ENCODE measurements at regions not wholly inside any gene's neighbourhood (a gene's known extent, or its start where the extent isn't known, plus 50 kb on each side); places are given as distances from the start of the nearest gene placed in this dataset.

DNA sequence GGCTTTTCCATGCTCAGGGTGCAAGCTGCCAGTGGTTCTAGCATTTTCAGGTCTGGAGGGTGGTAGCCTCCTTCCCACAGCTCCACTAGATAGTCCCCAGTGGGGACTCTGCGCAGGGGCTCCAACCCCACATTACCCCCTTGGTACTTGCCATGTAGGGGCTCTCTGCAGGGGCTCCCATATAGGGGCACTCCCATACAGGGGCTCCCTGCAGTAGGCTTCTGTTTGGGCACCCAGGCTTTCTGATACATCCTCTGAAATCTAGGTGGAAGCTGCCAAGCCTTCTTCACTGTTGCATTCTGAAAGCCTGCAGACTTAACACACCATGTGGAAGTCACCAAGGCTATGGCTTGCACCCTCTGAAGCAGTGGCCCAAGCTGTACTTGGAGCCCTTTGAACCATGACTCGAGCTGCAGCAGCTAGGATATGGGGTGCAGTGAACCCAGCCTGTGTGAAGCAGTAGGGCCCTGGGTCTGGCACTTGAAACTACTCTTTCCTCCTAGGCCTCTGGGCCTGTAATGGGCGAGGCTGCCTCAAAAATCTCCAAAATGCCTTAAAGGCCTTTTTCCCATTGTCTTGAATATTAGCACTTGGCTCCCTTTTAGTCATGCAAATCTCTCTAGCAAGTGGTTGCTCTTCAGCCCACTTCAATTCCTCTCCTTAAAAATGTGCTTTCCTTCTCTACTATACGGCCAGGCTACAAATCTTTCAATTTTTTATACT lies 96.4 kb downstream of the TPRA1 start (continued):
- TF ChIP-seq, protein P1, sequence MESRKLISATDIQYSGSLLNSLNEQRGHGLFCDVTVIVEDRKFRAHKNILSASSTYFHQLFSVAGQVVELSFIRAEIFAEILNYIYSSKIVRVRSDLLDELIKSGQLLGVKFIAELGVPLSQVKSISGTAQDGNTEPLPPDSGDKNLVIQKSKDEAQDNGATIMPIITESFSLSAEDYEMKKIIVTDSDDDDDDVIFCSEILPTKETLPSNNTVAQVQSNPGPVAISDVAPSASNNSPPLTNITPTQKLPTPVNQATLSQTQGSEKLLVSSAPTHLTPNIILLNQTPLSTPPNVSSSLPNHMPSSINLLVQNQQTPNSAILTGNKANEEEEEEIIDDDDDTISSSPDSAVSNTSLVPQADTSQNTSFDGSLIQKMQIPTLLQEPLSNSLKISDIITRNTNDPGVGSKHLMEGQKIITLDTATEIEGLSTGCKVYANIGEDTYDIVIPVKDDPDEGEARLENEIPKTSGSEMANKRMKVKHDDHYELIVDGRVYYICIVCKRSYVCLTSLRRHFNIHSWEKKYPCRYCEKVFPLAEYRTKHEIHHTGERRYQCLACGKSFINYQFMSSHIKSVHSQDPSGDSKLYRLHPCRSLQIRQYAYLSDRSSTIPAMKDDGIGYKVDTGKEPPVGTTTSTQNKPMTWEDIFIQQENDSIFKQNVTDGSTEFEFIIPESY (IDR thresholded peaks at IDR 0.05; ENCODE audit: extremely low read depth, insufficient replicate concordance, low read length): no peak

DNA sequence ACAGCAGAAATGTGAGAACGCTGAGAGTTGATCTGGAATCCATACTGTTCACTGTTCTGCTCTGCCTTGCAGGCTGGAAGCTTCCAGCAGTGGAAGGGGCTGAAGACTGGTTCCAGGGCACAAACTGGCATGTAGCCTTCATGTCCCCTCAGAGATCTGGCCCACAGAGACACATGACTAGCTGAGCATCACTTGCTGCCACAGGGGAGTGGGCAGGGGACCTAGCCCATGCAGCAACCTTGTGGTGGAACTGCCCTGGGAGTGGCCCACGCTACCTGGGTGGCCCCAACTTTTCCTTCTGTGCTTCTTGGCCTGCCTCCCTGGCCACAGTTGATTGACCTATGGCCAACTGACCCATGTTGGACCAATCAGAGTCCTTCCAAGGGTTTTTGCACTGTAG lies 98.1 kb downstream of the TPRA1 start:
- ChIA-PET CTCF (no interaction called here), RAD21 (ENCODE audit: low non-redundant PET in 1 of 2, low total read pairs in 2 of 2, uncharacterized antibody in 2 of 2, unreplicated experiment in 2 of 2) (no interaction called here), POLR2A (no interaction called here)
- H3K4me3 ChIP-seq (replicated peaks in 1 of 2; ENCODE audit: low read depth in 1 of 2, low read length in 2 of 2): no peak overlapping the region
- DNase-seq (ENCODE audit: low read depth, low spot score) (no peak), ATAC-seq (no peak)
- H2AFZ ChIP-seq (ENCODE audit: low read depth, low read length, poor library complexity, severe bottlenecking): no peak overlapping the region
- no peak overlapping the region for H3K9ac ChIP-seq (ENCODE audit: low read length)
- H3K9me2 ChIP-seq (ENCODE audit: insufficient read depth): no peaks in the 10 kb centered on the region
- intact Hi-C loops (cut with micrococcal nuclease): no loop called here
- BruUV-seq (replicated peaks): no TSS peak
- no peak overlapping the region for H3K27ac ChIP-seq (ENCODE audit: low read depth, low read length)
- H3K9me3 ChIP-seq (ENCODE audit: control insufficient read depth in 1 of 2, insufficient read depth in 1 of 2, low read depth in 1 of 2, low read length in 2 of 2): no peaks in the 10 kb centered on the region
- H3K4me1 ChIP-seq (ENCODE audit: control insufficient read depth in 1 of 2, insufficient read depth in 2 of 2, low read length in 2 of 2): no peaks in the 10 kb centered on the region
- no peaks in the 10 kb centered on the region for H3K36me3 ChIP-seq (ENCODE audit: control insufficient read depth in 1 of 2, insufficient read depth in 2 of 2, low read length in 2 of 2)
- no peaks in the 10 kb centered on the region for H3K79me2 ChIP-seq (ENCODE audit: insufficient read depth, low read length)
- no peaks in the 10 kb centered on the region for H4K20me1 ChIP-seq (ENCODE audit: insufficient read depth)
- no peaks in the 10 kb centered on the region for H3K27me3 ChIP-seq (ENCODE audit: insufficient read depth, low read length)
- no peak overlapping the region for H3K4me2 ChIP-seq (ENCODE audit: low read length)
- TF ChIP-seq, protein P2, sequence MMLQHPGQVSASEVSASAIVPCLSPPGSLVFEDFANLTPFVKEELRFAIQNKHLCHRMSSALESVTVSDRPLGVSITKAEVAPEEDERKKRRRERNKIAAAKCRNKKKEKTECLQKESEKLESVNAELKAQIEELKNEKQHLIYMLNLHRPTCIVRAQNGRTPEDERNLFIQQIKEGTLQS (IDR thresholded peaks at IDR 0.05): no peak
- TF ChIP-seq CBX3 (IDR thresholded peaks at IDR 0.05; ENCODE audit: low read depth) (no peak), POLR2AphosphoS5 (IDR thresholded peaks at IDR 0.05; ENCODE audit: low read depth, low read length) (no peak), ZFX (IDR thresholded peaks at IDR 0.05) (no peak), EGR1 (IDR thresholded peaks at IDR 0.05; ENCODE audit: low read depth) (no peak), CEBPB (IDR thresholded peaks at IDR 0.05; ENCODE audit: low read depth) (no peak), EZH2 (IDR thresholded peaks at IDR 0.05) (no peak), ELF1 (IDR thresholded peaks at IDR 0.05; ENCODE audit: borderline replicate concordance, low read depth) (no peak), ZNF274 (IDR thresholded peaks at IDR 0.05; ENCODE audit: low read depth, low read length) (no peak), TCF7L2 (IDR thresholded peaks at IDR 0.05; ENCODE audit: borderline replicate concordance, extremely low read depth, insufficient read depth, insufficient read length) (no peak), EZH2phosphoT487 (IDR thresholded peaks at IDR 0.05; ENCODE audit: borderline replicate concordance) (no peak), RAD21 (IDR thresholded peaks at IDR 0.05; ENCODE audit: low read depth) (no peak)
- TF ChIP-seq, protein P1 (IDR thresholded peaks at IDR 0.05; ENCODE audit: extremely low read depth, insufficient replicate concordance, low read length): no peak
- TF ChIP-seq, protein P3, sequence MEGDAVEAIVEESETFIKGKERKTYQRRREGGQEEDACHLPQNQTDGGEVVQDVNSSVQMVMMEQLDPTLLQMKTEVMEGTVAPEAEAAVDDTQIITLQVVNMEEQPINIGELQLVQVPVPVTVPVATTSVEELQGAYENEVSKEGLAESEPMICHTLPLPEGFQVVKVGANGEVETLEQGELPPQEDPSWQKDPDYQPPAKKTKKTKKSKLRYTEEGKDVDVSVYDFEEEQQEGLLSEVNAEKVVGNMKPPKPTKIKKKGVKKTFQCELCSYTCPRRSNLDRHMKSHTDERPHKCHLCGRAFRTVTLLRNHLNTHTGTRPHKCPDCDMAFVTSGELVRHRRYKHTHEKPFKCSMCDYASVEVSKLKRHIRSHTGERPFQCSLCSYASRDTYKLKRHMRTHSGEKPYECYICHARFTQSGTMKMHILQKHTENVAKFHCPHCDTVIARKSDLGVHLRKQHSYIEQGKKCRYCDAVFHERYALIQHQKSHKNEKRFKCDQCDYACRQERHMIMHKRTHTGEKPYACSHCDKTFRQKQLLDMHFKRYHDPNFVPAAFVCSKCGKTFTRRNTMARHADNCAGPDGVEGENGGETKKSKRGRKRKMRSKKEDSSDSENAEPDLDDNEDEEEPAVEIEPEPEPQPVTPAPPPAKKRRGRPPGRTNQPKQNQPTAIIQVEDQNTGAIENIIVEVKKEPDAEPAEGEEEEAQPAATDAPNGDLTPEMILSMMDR (IDR thresholded peaks at IDR 0.05 in 2 of 3, conservative IDR thresholded peaks at IDR 0.05 in 1 of 3; ENCODE audit: borderline replicate concordance in 1 of 3, insufficient read depth in 1 of 3, low read depth in 2 of 3, low read length in 2 of 3): no peak

All from HCT116 (cell line).